K562 (cell line): ENCODE measurements at regions not wholly inside any gene's neighbourhood (a gene's known extent, or its start where the extent isn't known, plus 50 kb on each side); places are given as distances from the start of the nearest gene placed in this dataset.

ENCODE experiments used
- CREB1 ChIP-seq, 2 experiments: sonication (generic) in 1 of 2; formaldehyde crosslinking in 1 of 2; IDR thresholded peaks; 2 replicates each; pipeline versions ENCODE4 v1.6.1 to v1.8.0; 2012 to 2022; ENCODE audit warnings: inconsistent platforms in 1 of 2, mild to moderate bottlenecking in 1 of 2, missing genetic modification reagents in 1 of 2, moderate library complexity in 1 of 2
- ELF2 ChIP-seq: fragments of 250-450 bp; sonication (Bioruptor Pico); IDR thresholded peaks from 2 replicates; pipeline ENCODE4 v1.5.0; 2021; ENCODE audit warnings: mild to moderate bottlenecking
- GATA2 ChIP-seq: sonication (generic); formaldehyde crosslinking; IDR thresholded peaks from 2 replicates; pipeline ENCODE4 v1.4.0; 2020; ENCODE audit warnings: mild to moderate bottlenecking, missing genetic modification reagents
- MEF2A ChIP-seq: IDR thresholded peaks from 2 replicates; pipeline ENCODE4 v1.6.1; 2011; ENCODE audit warnings: low read depth, mild to moderate bottlenecking, low read length, moderate library complexity; ENCODE audit not compliant: control insufficient read depth
- ZNF785 ChIP-seq: fragments of 250-450 bp; sonication (Bioruptor Pico); IDR thresholded peaks from 2 replicates; pipeline ENCODE4 v1.4.0; 2020; ENCODE audit warnings: mild to moderate bottlenecking
- TF ChIP-seq, protein P1 (sequence below): fragments of 250-450 bp; sonication (Bioruptor Pico); IDR thresholded peaks from 2 replicates; pipeline ENCODE4 v1.8.0; 2021; ENCODE audit warnings: mild to moderate bottlenecking, moderate library complexity

DNA sequence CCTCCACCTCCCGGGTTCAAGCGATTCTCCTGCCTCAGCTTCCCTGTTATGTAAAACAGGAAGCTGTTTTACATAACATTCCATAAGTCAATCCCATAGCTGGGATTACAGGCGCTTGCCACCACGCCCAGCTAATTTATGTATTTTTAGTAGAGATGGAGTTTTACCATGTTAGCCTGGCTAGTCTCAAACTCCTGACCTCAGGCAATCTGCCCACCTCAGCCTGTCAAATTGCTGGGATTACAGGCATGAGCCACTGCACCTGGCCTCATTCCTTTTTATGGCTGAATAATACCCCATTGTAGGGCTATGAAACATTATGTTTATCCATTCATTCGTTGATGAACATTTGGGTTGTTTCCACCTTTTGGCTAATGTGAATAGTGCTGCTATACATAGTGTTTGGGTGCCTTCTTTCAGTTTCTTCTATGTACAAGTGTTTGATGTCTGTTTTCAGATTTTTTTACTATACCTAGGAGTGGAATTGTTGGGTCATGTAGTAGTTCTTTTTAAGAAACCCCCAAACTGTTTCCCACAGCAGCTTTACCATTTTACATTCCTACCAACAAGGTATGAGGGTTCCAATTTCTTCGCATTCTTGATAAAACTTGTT, 138.7 kb upstream of the COL21A1 start:
- TF ChIP-seq ELF2 (CRISPR knock-in tag) = no peak
- TF ChIP-seq CREB1 (IDR thresholded peaks at IDR 0.05) = no peak
- TF ChIP-seq CREB1 (CRISPR knock-in tag; IDR thresholded peaks at IDR 0.05) = no peak
- no peak for TF ChIP-seq ZNF785 (CRISPR knock-in tag)
- TF ChIP-seq, protein P1, sequence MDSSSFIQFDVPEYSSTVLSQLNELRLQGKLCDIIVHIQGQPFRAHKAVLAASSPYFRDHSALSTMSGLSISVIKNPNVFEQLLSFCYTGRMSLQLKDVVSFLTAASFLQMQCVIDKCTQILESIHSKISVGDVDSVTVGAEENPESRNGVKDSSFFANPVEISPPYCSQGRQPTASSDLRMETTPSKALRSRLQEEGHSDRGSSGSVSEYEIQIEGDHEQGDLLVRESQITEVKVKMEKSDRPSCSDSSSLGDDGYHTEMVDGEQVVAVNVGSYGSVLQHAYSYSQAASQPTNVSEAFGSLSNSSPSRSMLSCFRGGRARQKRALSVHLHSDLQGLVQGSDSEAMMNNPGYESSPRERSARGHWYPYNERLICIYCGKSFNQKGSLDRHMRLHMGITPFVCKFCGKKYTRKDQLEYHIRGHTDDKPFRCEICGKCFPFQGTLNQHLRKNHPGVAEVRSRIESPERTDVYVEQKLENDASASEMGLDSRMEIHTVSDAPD = no peak
- no peak for TF ChIP-seq GATA2 (CRISPR knock-in tag)
- no peak for TF ChIP-seq MEF2A
